HepG2 (cell line): ENCODE measurements at regions not wholly inside any gene's neighbourhood (a gene's known extent, or its start where the extent isn't known, plus 50 kb on each side); places are given as distances from the start of the nearest gene placed in this dataset.
A peak's percentile ranks its signal among the peaks of the same experiment; 100 is the strongest.

ENCODE experiments used
- ATAC-seq: fragments of 200-7000 bp; cut with Tn5 transposase; 3 replicates; pipeline ENCODE4 v1.9.1; 2020; ENCODE audit warnings: mild to moderate bottlenecking, moderate library complexity
- BruUV-seq: library from RNA; stranded (reverse); fragments of 400-500 nt; replicated peaks from 2 replicates; lab custom pipeline; 2021; lab: Mats Ljungman, UMichigan
- CTCF ChIA-PET: fragments of 300-600 bp; formaldehyde crosslinking; extraction: SDS; loops from one replicate; lab custom pipeline; 2021; ENCODE audit warnings: low total read pairs, inconsistent platforms, low intra/inter-chr PET ratio; lab: Yijun Ruan, JAX
- POLR2A ChIA-PET: fragments of 350-600 bp; sonication (Branson Sonifier 250); formaldehyde crosslinking; loops from one replicate; lab custom pipeline; 2020; ENCODE audit warnings: antibody characterized with exemption, inconsistent platforms; lab: Yijun Ruan, JAX
- DNase-seq: peaks from one replicate; pipeline ENCODE4 v3.0.0-alpha.2; 2015; ENCODE audit warnings: low spot score
- FAIRE-seq: peaks from 3 replicates; lab custom pipeline; 2011; peaks lifted over from hg19 to GRCh38; lab: Jason Lieb, UNC
- H2AFZ ChIP-seq: one replicate; pipeline ENCODE4 v1.6.1; 2011; ENCODE audit warnings: low read length, inconsistent platforms
- H3K27ac ChIP-seq: fragments of 300-600 bp; 3 replicates; pipeline ENCODE4 v1.8.0; 2011; ENCODE audit warnings: mixed run types, mild to moderate bottlenecking, mixed read lengths, low read length, inconsistent platforms; ENCODE audit not compliant: insufficient read depth; ENCODE audit errors: extremely low read length
- H3K27me3 ChIP-seq, 2 experiments: fragments of 200-600 bp in 1 of 2; 2 replicates in 1 of 2; 3 replicates in 1 of 2; pipeline versions ENCODE4 v1.6.0 to v1.8.0; 2011; ENCODE audit warnings: low read length in 2 of 2, mild to moderate bottlenecking in 2 of 2, moderate library complexity in 2 of 2, inconsistent platforms in 1 of 2; ENCODE audit not compliant: insufficient read depth in 2 of 2, control insufficient read depth in 1 of 2
- H3K36me3 ChIP-seq, 2 experiments: fragments of 200-600 bp in 1 of 2; replicated peaks in 1 of 2; 2 replicates in 1 of 2; 3 replicates in 1 of 2; pipeline versions ENCODE4 v1.5.1 to v1.8.0; 2011; ENCODE audit warnings: low read length in 2 of 2, inconsistent platforms in 1 of 2; ENCODE audit not compliant: insufficient read depth in 2 of 2, control insufficient read depth in 1 of 2
- H3K4me1 ChIP-seq: 2 replicates; pipeline ENCODE4 v1.5.1; 2012; ENCODE audit warnings: low read length, inconsistent platforms; ENCODE audit not compliant: insufficient read depth
- H3K4me2 ChIP-seq: 2 replicates; pipeline ENCODE4 v1.6.0; 2011; ENCODE audit warnings: low read depth, low read length, inconsistent platforms
- H3K4me3 ChIP-seq, 3 experiments: fragments of 200-600 bp in 1 of 3; sonication (generic), shearing (Covaris generic) in 1 of 3; replicated peaks in 1 of 3; 2 replicates each; pipeline ENCODE4 v1.5.1; 2011 to 2016; ENCODE audit warnings: low read length in 3 of 3, inconsistent platforms in 2 of 3, low read depth in 2 of 3, mild to moderate bottlenecking in 2 of 3, control low read depth in 1 of 3, mixed read lengths in 1 of 3; ENCODE audit not compliant: insufficient read depth in 1 of 3
- H3K79me2 ChIP-seq: one replicate; pipeline ENCODE4 v1.6.1; 2011; ENCODE audit warnings: low read length, inconsistent platforms; ENCODE audit not compliant: insufficient read depth
- H3K9ac ChIP-seq: 2 replicates; pipeline ENCODE4 v1.6.0; 2011; ENCODE audit warnings: mild to moderate bottlenecking, low read depth, low read length, inconsistent platforms; ENCODE audit not compliant: insufficient read depth
- H3K9me3 ChIP-seq: 2 replicates; pipeline ENCODE4 v1.5.1; 2012; ENCODE audit warnings: mild to moderate bottlenecking, low read length
- H4K20me1 ChIP-seq: 2 replicates; pipeline ENCODE4 v1.6.0; 2011; ENCODE audit warnings: inconsistent platforms, mild to moderate bottlenecking, low read length, moderate library complexity; ENCODE audit not compliant: insufficient read depth
- MAFF ChIP-seq: IDR thresholded peaks from 2 replicates; pipeline ENCODE4 v1.6.1; 2011; ENCODE audit warnings: low read depth, low read length, improper control_type of control experiment
- MAFK ChIP-seq, 2 experiments: IDR thresholded peaks in 1 of 2; conservative IDR thresholded peaks in 1 of 2; 2 replicates each; pipeline ENCODE4 v1.6.1; 2011; ENCODE audit warnings: improper control_type of control experiment in 2 of 2, low read length in 2 of 2
- POLR2G ChIP-seq: fragments of 200-400 bp; formaldehyde crosslinking; IDR thresholded peaks from 2 replicates; pipeline ENCODE4 v1.6.1; 2018; ENCODE audit warnings: mild to moderate bottlenecking, low read depth, low read length, moderate library complexity
- SP2 ChIP-seq: sonication (generic); formaldehyde crosslinking; IDR thresholded peaks from 2 replicates; pipeline ENCODE4 v1.5.1; 2020; ENCODE audit warnings: mild to moderate bottlenecking, missing genetic modification reagents
- ZNF232 ChIP-seq: sonication (generic); formaldehyde crosslinking; IDR thresholded peaks from 2 replicates; pipeline ENCODE4 v1.4.0; 2020; ENCODE audit warnings: missing genetic modification reagents, borderline replicate concordance
- ZSCAN21 ChIP-seq: sonication (generic); formaldehyde crosslinking; IDR thresholded peaks from 2 replicates; pipeline ENCODE4 v1.8.0; 2022; ENCODE audit warnings: mild to moderate bottlenecking, missing genetic modification reagents, moderate library complexity, borderline replicate concordance
- WGBS: methylation state at CpG from one replicate; pipeline ENCODE4 v1.1.6; 2017; ENCODE audit warnings: low lambda C conversion rate; 5-methylcytosine and 5-hydroxymethylcytosine counted together
- in situ Hi-C: cut with HindIII; loops from 2 replicates; pipeline ENCODE4 v1.10.0; 2017; ENCODE audit warnings: low pct_unique_long_range_greater_than_20kb; ENCODE audit not compliant: extremely low pct_ligation_motif_present
- intact Hi-C: fragments of 100-400 bp; cut with micrococcal nuclease; formaldehyde crosslinking; loops from one replicate; pipeline ENCODE4 v1.10.0; 2022; ENCODE audit not compliant: unreplicated experiment
- TF ChIP-seq, protein P1 (sequence below): sonication (generic); formaldehyde crosslinking; IDR thresholded peaks from 2 replicates; pipeline ENCODE4 v1.5.1; 2020; ENCODE audit warnings: mild to moderate bottlenecking, missing genetic modification reagents, moderate library complexity

DNA sequence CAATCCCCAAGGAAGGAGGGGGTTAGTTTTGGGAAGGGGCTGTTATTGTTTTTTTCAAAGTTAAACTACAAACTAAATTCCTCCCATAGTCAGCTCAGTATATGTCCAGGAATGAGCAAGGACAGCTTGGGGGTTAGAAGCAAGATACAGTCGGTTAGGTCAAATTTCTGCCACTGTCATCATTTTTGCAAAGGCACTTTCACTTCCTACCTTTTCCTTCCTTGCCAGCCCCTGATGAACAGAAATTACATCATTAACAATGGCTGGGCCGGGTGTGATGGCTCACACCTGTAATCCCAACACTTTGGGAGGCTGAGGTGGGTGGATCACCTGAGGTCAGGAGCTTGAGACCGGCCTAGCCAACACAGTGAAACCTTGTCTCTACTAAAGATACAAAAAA, 51.5 kb upstream of the HRH2 start:
- peak; percentile 84 to 92 for TF ChIP-seq MAFK (conservative IDR thresholded peaks at IDR 0.05 in 1 of 2, IDR thresholded peaks at IDR 0.05 in 1 of 2; ENCODE audit: low read length in 2 of 2)
- TF ChIP-seq ZNF232 (CRISPR knock-in tag): no peak
- TF ChIP-seq, protein P1, sequence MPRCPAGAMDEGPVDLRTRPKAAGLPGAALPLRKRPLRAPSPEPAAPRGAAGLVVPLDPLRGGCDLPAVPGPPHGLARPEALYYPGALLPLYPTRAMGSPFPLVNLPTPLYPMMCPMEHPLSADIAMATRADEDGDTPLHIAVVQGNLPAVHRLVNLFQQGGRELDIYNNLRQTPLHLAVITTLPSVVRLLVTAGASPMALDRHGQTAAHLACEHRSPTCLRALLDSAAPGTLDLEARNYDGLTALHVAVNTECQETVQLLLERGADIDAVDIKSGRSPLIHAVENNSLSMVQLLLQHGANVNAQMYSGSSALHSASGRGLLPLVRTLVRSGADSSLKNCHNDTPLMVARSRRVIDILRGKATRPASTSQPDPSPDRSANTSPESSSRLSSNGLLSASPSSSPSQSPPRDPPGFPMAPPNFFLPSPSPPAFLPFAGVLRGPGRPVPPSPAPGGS (CRISPR knock-in tag): no peak
- TF ChIP-seq POLR2G: no peak
- TF ChIP-seq SP2 (CRISPR knock-in tag): no peak
- TF ChIP-seq ZSCAN21 (CRISPR knock-in tag): no peak
- peak; percentile 85 for TF ChIP-seq MAFF
- Histone ChIP-seq H3K27me3 (peaks cover 0 to 7% of the 10 kb centered on the region in 2 experiments; a peak in 2 of 5 replicates), H3K4me3 (no peak overlapping the region), H4K20me1 (no peaks in the 10 kb centered on the region), H2AFZ (no peak overlapping the region), H3K9me3 (no peaks in the 10 kb centered on the region), H3K36me3 (no peaks in the 10 kb centered on the region), H3K9ac (no peak overlapping the region), H3K4me1 (no peaks in the 10 kb centered on the region), H3K79me2 (no peaks in the 10 kb centered on the region), H3K4me2 (no peak overlapping the region), H3K27ac (no peak overlapping the region)
- in situ Hi-C loops (no loop called here), intact Hi-C loops (no loop called here)
- 14% methylated on average over 3 of the region's 3 CpGs for WGBS
- ChIA-PET POLR2A (no interaction called here), CTCF (no interaction called here)
- DNase-seq (no peak), ATAC-seq (no peak), FAIRE-seq (no peak)
- no TSS peak for BruUV-seq
